WERI-Rb-1 (cell line): ENCODE measurements at regions not wholly inside any gene's neighbourhood (a gene's known extent, or its start where the extent isn't known, plus 50 kb on each side); places are given as distances from the start of the nearest gene placed in this dataset.

Experiments
- DNase-seq: peaks from one replicate; pipeline ENCODE4 v3.0.0-alpha.2; 2020
- H3K27ac ChIP-seq: fragments of 250-450 bp; sonication (Bioruptor Pico); 2 replicates; pipeline ENCODE4 v1.5.1; 2020; ENCODE audit warnings: mild to moderate bottlenecking, moderate library complexity
- H3K27me3 ChIP-seq: fragments of 250-450 bp; sonication (Bioruptor Pico); 2 replicates; pipeline ENCODE4 v1.5.1; 2021; ENCODE audit warnings: mild to moderate bottlenecking, low read depth, moderate library complexity; ENCODE audit not compliant: insufficient read depth, severe bottlenecking
- H3K36me3 ChIP-seq: fragments of 250-450 bp; sonication (Bioruptor Pico); 2 replicates; pipeline ENCODE4 v1.5.1; 2020; ENCODE audit warnings: mild to moderate bottlenecking, moderate library complexity
- H3K4me3 ChIP-seq: 2 replicates; pipeline ENCODE4 v1.5.1; 2011; ENCODE audit warnings: low read depth, mild to moderate bottlenecking, control low read depth, low read length
- H3K9me3 ChIP-seq: fragments of 250-450 bp; sonication (Bioruptor Pico); 2 replicates; pipeline ENCODE4 v1.5.1; 2021; ENCODE audit warnings: mild to moderate bottlenecking, moderate library complexity; ENCODE audit not compliant: severe bottlenecking
- TF ChIP-seq, protein P1 (sequence below): IDR thresholded peaks from 2 replicates; pipeline ENCODE4 v1.5.1; 2011; ENCODE audit warnings: low read depth, mild to moderate bottlenecking, control low read depth, inconsistent platforms, low read length

GRCh38 chr6:14729129-14729871 is 516.6 kb upstream of the JARID2 start:
- H3K27ac ChIP-seq, result no peak overlapping the region
- H3K36me3 ChIP-seq, result no peaks in the 10 kb centered on the region
- H3K9me3 ChIP-seq, result peaks cover 6% of the 10 kb centered on the region
- H3K4me3 ChIP-seq, result no peak overlapping the region
- DNase-seq, result no peak
- H3K27me3 ChIP-seq, result no peaks in the 10 kb centered on the region
- TF ChIP-seq, protein P1, sequence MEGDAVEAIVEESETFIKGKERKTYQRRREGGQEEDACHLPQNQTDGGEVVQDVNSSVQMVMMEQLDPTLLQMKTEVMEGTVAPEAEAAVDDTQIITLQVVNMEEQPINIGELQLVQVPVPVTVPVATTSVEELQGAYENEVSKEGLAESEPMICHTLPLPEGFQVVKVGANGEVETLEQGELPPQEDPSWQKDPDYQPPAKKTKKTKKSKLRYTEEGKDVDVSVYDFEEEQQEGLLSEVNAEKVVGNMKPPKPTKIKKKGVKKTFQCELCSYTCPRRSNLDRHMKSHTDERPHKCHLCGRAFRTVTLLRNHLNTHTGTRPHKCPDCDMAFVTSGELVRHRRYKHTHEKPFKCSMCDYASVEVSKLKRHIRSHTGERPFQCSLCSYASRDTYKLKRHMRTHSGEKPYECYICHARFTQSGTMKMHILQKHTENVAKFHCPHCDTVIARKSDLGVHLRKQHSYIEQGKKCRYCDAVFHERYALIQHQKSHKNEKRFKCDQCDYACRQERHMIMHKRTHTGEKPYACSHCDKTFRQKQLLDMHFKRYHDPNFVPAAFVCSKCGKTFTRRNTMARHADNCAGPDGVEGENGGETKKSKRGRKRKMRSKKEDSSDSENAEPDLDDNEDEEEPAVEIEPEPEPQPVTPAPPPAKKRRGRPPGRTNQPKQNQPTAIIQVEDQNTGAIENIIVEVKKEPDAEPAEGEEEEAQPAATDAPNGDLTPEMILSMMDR, result no peak

DNA sequence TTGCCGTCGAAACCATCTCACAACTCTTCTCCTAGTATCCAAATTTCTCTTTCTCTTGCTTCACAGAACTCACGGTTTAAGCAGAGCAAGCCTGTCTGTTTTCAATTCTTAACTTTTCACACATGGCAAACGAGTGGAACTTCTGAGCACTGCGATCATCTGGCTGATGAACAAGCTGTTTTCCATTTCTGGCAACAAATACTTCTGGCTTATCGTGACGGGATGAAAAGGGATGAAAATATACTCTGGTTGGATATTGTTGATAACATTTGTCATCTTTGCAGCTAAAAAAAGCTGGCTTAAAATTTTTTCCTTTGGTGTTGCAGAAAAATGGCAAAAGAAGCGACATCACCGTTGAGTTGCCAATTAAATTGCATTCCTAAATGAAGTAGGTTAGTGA is 515.2 kb upstream of the JARID2 start:
- H3K9me3 ChIP-seq, result peaks cover 10% of the 10 kb centered on the region
- no peaks in the 10 kb centered on the region for H3K27me3 ChIP-seq
- H3K27ac ChIP-seq, result no peak overlapping the region
- no peak for DNase-seq
- H3K36me3 ChIP-seq, result no peaks in the 10 kb centered on the region
- TF ChIP-seq, protein P1, result no peak
- no peak overlapping the region for H3K4me3 ChIP-seq

DNA sequence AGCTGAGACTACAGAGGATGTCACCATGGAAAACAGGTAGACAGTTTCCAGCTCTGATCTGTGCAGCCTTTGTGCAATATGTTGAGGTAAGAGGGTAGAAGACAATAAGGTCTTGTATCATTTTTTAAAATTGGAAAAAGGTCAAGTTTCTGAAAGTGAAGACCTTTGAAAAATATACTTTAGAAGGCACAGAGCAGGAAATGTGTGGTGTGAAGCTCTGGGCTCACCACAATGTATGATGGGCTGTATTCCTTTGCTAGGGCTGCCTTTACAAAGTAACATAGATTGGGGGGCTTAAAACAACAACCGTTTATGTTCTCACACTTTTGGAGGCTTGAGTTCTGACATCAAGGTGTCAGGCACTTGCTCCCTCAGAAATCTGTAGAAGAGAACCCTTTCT is 514.3 kb upstream of the JARID2 start:
- no peak for DNase-seq
- no peak overlapping the region for H3K4me3 ChIP-seq
- H3K9me3 ChIP-seq, result peaks cover 10% of the 10 kb centered on the region
- H3K36me3 ChIP-seq, result no peaks in the 10 kb centered on the region
- TF ChIP-seq, protein P1, result no peak
- H3K27me3 ChIP-seq, result no peaks in the 10 kb centered on the region
- H3K27ac ChIP-seq, result no peak overlapping the region

- no peaks in the 10 kb centered on the region for H3K27me3 ChIP-seq
- peaks cover 10% of the 10 kb centered on the region for H3K9me3 ChIP-seq
- no peak overlapping the region for H3K27ac ChIP-seq
- H3K36me3 ChIP-seq, result no peaks in the 10 kb centered on the region
- TF ChIP-seq, protein P1, result no peak
- no peak for DNase-seq
- no peak overlapping the region for H3K4me3 ChIP-seq
These were observed 513.5 kb upstream of the JARID2 start for GRCh38 chr6:14732226-14732843.

GRCh38 chr6:14732844-14733757 is 512.8 kb upstream of the JARID2 start:
- Histone ChIP-seq H3K36me3 (no peaks in the 10 kb centered on the region), H3K9me3 (peaks cover 10% of the 10 kb centered on the region), H3K27me3 (no peaks in the 10 kb centered on the region), H3K4me3 (no peak overlapping the region), H3K27ac (no peak overlapping the region)
- TF ChIP-seq, protein P1, result no peak
- DNase-seq, result no peak
